ENCODE measurements at regions not wholly inside any gene's neighbourhood (a gene's known extent, or its start where the extent isn't known, plus 50 kb on each side); places are given as distances from the start of the nearest gene placed in this dataset.

- H3K27me3 ChIP-seq (ENCODE audit: insufficient read depth, low read length, poor library complexity, severe bottlenecking): no peaks in the 10 kb centered on the region
- H3K36me3 ChIP-seq (ENCODE audit: insufficient read depth, low read length): no peaks in the 10 kb centered on the region
- H3F3A ChIP-seq (ENCODE audit: low read depth): no peaks in the 10 kb centered on the region
- H4K20me1 ChIP-seq (ENCODE audit: insufficient read depth, low read length, poor library complexity, severe bottlenecking): no peaks in the 10 kb centered on the region
- H3K4me1 ChIP-seq (ENCODE audit: insufficient read depth, low read length, poor library complexity, severe bottlenecking): no peaks in the 10 kb centered on the region
- TF ChIP-seq EZH2phosphoT487 (IDR thresholded peaks at IDR 0.05; ENCODE audit: borderline replicate concordance): no peak
- TF ChIP-seq CTCF (conservative IDR thresholded peaks at IDR 0.05; ENCODE audit: low read length): no peak
- no peaks in the 10 kb centered on the region for H3K9me3 ChIP-seq (ENCODE audit: insufficient read depth, low read depth, low read length)
- no peak overlapping the region for H3K4me2 ChIP-seq (ENCODE audit: low read depth, low read length, poor library complexity, severe bottlenecking)
- H2AFZ ChIP-seq (ENCODE audit: low read length): no peak overlapping the region
- H3K4me3 ChIP-seq (ENCODE audit: low read length, poor library complexity, severe bottlenecking): no peak overlapping the region
- H3K9me2 ChIP-seq (replicated peaks; ENCODE audit: low read depth, low read length): no peaks in the 10 kb centered on the region
- H3K79me2 ChIP-seq (ENCODE audit: insufficient read depth, low read length): no peaks in the 10 kb centered on the region
- no peak overlapping the region for H3K9ac ChIP-seq (ENCODE audit: low read depth, low read length, poor library complexity, severe bottlenecking)
Measured at GRCh38 chr7:81604075-81604807, 165.6 kb downstream of the HGF start.

- no peak overlapping the region for H3K9ac ChIP-seq (ENCODE audit: low read depth, low read length, poor library complexity, severe bottlenecking)
- no peaks in the 10 kb centered on the region for H3K9me2 ChIP-seq (replicated peaks; ENCODE audit: low read depth, low read length)
- no peaks in the 10 kb centered on the region for H4K20me1 ChIP-seq (ENCODE audit: insufficient read depth, low read length, poor library complexity, severe bottlenecking)
- no peak overlapping the region for H2AFZ ChIP-seq (ENCODE audit: low read length)
- no peaks in the 10 kb centered on the region for H3K79me2 ChIP-seq (ENCODE audit: insufficient read depth, low read length)
- no peaks in the 10 kb centered on the region for H3K4me1 ChIP-seq (ENCODE audit: insufficient read depth, low read length, poor library complexity, severe bottlenecking)
- H3K36me3 ChIP-seq (ENCODE audit: insufficient read depth, low read length): no peaks in the 10 kb centered on the region
- H3K4me2 ChIP-seq (ENCODE audit: low read depth, low read length, poor library complexity, severe bottlenecking): no peak overlapping the region
- TF ChIP-seq EZH2phosphoT487 (IDR thresholded peaks at IDR 0.05; ENCODE audit: borderline replicate concordance) (no peak), CTCF (conservative IDR thresholded peaks at IDR 0.05; ENCODE audit: low read length) (no peak)
- no peaks in the 10 kb centered on the region for H3K9me3 ChIP-seq (ENCODE audit: insufficient read depth, low read depth, low read length)
- no peaks in the 10 kb centered on the region for H3F3A ChIP-seq (ENCODE audit: low read depth)
- H3K27me3 ChIP-seq (ENCODE audit: insufficient read depth, low read length, poor library complexity, severe bottlenecking): no peaks in the 10 kb centered on the region
- no peak overlapping the region for H3K4me3 ChIP-seq (ENCODE audit: low read length, poor library complexity, severe bottlenecking)
Measured at GRCh38 chr7:81600608-81601007, 169.2 kb downstream of the HGF start.

GRCh38 chr7:81598951-81599350 lies 170.9 kb downstream of the HGF start:
- Histone ChIP-seq H3K27me3 (ENCODE audit: insufficient read depth, low read length, poor library complexity, severe bottlenecking) (no peaks in the 10 kb centered on the region), H3K4me1 (ENCODE audit: insufficient read depth, low read length, poor library complexity, severe bottlenecking) (no peaks in the 10 kb centered on the region), H3K9ac (ENCODE audit: low read depth, low read length, poor library complexity, severe bottlenecking) (no peak overlapping the region), H3K4me2 (ENCODE audit: low read depth, low read length, poor library complexity, severe bottlenecking) (no peak overlapping the region), H3K79me2 (ENCODE audit: insufficient read depth, low read length) (no peaks in the 10 kb centered on the region), H2AFZ (ENCODE audit: low read length) (no peak overlapping the region), H3K9me3 (ENCODE audit: insufficient read depth, low read depth, low read length) (no peaks in the 10 kb centered on the region), H3K36me3 (ENCODE audit: insufficient read depth, low read length) (no peaks in the 10 kb centered on the region), H4K20me1 (ENCODE audit: insufficient read depth, low read length, poor library complexity, severe bottlenecking) (no peaks in the 10 kb centered on the region), H3F3A (ENCODE audit: low read depth) (no peaks in the 10 kb centered on the region), H3K9me2 (replicated peaks; ENCODE audit: low read depth, low read length) (no peaks in the 10 kb centered on the region), H3K4me3 (ENCODE audit: low read length, poor library complexity, severe bottlenecking) (no peak overlapping the region)
- TF ChIP-seq EZH2phosphoT487 (IDR thresholded peaks at IDR 0.05; ENCODE audit: borderline replicate concordance): no peak
- no peak for TF ChIP-seq CTCF (conservative IDR thresholded peaks at IDR 0.05; ENCODE audit: low read length)
